GM19023 (cell line): ENCODE measurements at regions not wholly inside any gene's neighbourhood (a gene's known extent, or its start where the extent isn't known, plus 50 kb on each side); places are given as distances from the start of the nearest gene placed in this dataset.

Experiments
- ATAC-seq: cut with Tn5 transposase; IDR thresholded peaks from one replicate; pipeline ENCODE4 v1.9.1; 2021; ENCODE audit warnings: mild to moderate bottlenecking, moderate library complexity; ENCODE audit not compliant: unreplicated experiment

- ATAC-seq = no peak
Observed at GRCh38 chr2:220991972-220992371, 580.1 kb downstream of the EPHA4 start.

- no peak for ATAC-seq
Observed at GRCh38 chr2:220994846-220995245, 577.3 kb downstream of the EPHA4 start.

GRCh38 chr2:220995581-220995980, 576.5 kb downstream of the EPHA4 start:
- no peak for ATAC-seq

GRCh38 chr2:220998156-220998555, 573.9 kb downstream of the EPHA4 start:
- ATAC-seq = no peak

GRCh38 chr2:220999356-220999755, 572.7 kb downstream of the EPHA4 start:
- no peak for ATAC-seq

- ATAC-seq = no peak
Observed at GRCh38 chr2:221001381-221001801, 570.7 kb downstream of the EPHA4 start.

- no peak for ATAC-seq
Observed at GRCh38 chr2:221002101-221002685, 569.9 kb downstream of the EPHA4 start.

- ATAC-seq = no peak
Observed at GRCh38 chr2:221005338-221005737, 566.8 kb downstream of the EPHA4 start.

- no peak for ATAC-seq
Observed at GRCh38 chr2:221006084-221006483, 566.0 kb downstream of the EPHA4 start.

GRCh38 chr2:221016551-221016950, 555.6 kb downstream of the EPHA4 start:
- ATAC-seq = no peak

GRCh38 chr2:221018262-221018661, 553.8 kb downstream of the EPHA4 start:
- ATAC-seq = no peak

- ATAC-seq = no peak
Observed at GRCh38 chr2:221019668-221020067, 552.4 kb downstream of the EPHA4 start.

GRCh38 chr2:221022554-221022953, 549.5 kb downstream of the EPHA4 start:
- ATAC-seq = no peak

- no peak for ATAC-seq
Observed at GRCh38 chr2:221025398-221025797, 546.7 kb downstream of the EPHA4 start.

GRCh38 chr2:221034026-221034701, 537.9 kb downstream of the EPHA4 start:
- no peak for ATAC-seq

- no peak for ATAC-seq
Observed at GRCh38 chr2:221034973-221035372, 537.1 kb downstream of the EPHA4 start.

GRCh38 chr2:221042926-221043325, 529.2 kb downstream of the EPHA4 start:
- ATAC-seq = no peak

GRCh38 chr2:221044781-221045180, 527.3 kb downstream of the EPHA4 start:
- no peak for ATAC-seq

- ATAC-seq = peak; percentile 74
Observed at GRCh38 chr2:221050020-221050795, 521.9 kb downstream of the EPHA4 start.

- no peak for ATAC-seq
Observed at GRCh38 chr2:221051162-221051561, 520.9 kb downstream of the EPHA4 start.

- no peak for ATAC-seq
Observed at GRCh38 chr2:221060376-221060775, 511.7 kb downstream of the EPHA4 start.

GRCh38 chr2:221063568-221063967, 508.5 kb downstream of the EPHA4 start:
- ATAC-seq = no peak
